Smooth muscle cell (in vitro differentiated cells): ENCODE measurements at regions not wholly inside any gene's neighbourhood (a gene's known extent, or its start where the extent isn't known, plus 50 kb on each side); places are given as distances from the start of the nearest gene placed in this dataset.

Source experiments
- DNase-seq: peaks from one replicate; lab custom pipeline; 2025; ENCODE audit not compliant: unreplicated experiment; lab: John Stamatoyannopoulos, UW
- H2AFZ ChIP-seq: fragments of 200-600 bp; sonication (generic); 2 replicates; pipeline ENCODE4 v1.6.0; 2016; ENCODE audit warnings: antibody characterized with exemption, low read depth, mild to moderate bottlenecking
- H3F3A ChIP-seq: fragments of 200-600 bp; sonication (generic); 2 replicates; pipeline ENCODE4 v1.6.0; 2017; ENCODE audit warnings: antibody characterized with exemption, low read depth
- H3K27ac ChIP-seq: fragments of 200-600 bp; sonication (generic); 2 replicates; pipeline ENCODE4 v1.5.1; 2016; ENCODE audit warnings: low read depth, mild to moderate bottlenecking
- H3K27me3 ChIP-seq: fragments of 200-600 bp; sonication (generic); 2 replicates; pipeline ENCODE4 v1.6.1; 2016; ENCODE audit warnings: low read depth, mild to moderate bottlenecking
- H3K36me3 ChIP-seq: fragments of 200-600 bp; sonication (generic); 2 replicates; pipeline ENCODE4 v1.5.1; 2016; ENCODE audit warnings: low read depth
- H3K4me1 ChIP-seq: fragments of 200-600 bp; sonication (generic); 2 replicates; pipeline ENCODE4 v1.5.1; 2016; ENCODE audit warnings: low read depth
- H3K4me2 ChIP-seq: fragments of 200-600 bp; sonication (generic); 2 replicates; pipeline ENCODE4 v1.6.0; 2016; ENCODE audit warnings: mild to moderate bottlenecking
- H3K4me3 ChIP-seq: fragments of 200-600 bp; sonication (generic); 2 replicates; pipeline ENCODE4 v1.5.1; 2016; ENCODE audit warnings: mild to moderate bottlenecking
- H3K79me2 ChIP-seq: fragments of 200-600 bp; sonication (generic); 2 replicates; pipeline ENCODE4 v1.6.0; 2016; ENCODE audit warnings: low read depth, mild to moderate bottlenecking
- H3K9ac ChIP-seq: fragments of 200-600 bp; sonication (generic); 2 replicates; pipeline ENCODE4 v1.6.0; 2016; ENCODE audit warnings: low read depth
- H3K9me3 ChIP-seq: fragments of 200-600 bp; sonication (generic); replicated peaks from 2 replicates; pipeline ENCODE4 v1.5.1; 2016; ENCODE audit warnings: low read depth
- H4K20me1 ChIP-seq: fragments of 200-600 bp; sonication (generic); 2 replicates; pipeline ENCODE4 v1.6.0; 2016; ENCODE audit warnings: low read depth
- CTCF ChIP-seq: fragments of 200-600 bp; sonication (generic); IDR thresholded peaks from 2 replicates; pipeline ENCODE4 v1.5.1; 2017; ENCODE audit warnings: borderline replicate concordance, mild to moderate bottlenecking, antibody characterized with exemption; ENCODE audit not compliant: insufficient read depth, poor library complexity, severe bottlenecking
- WGBS: methylation state at CpG from one replicate; pipeline ENCODE4 v1.1.7; 2016; ENCODE audit warnings: low lambda C conversion rate; 5-methylcytosine and 5-hydroxymethylcytosine counted together

DNA sequence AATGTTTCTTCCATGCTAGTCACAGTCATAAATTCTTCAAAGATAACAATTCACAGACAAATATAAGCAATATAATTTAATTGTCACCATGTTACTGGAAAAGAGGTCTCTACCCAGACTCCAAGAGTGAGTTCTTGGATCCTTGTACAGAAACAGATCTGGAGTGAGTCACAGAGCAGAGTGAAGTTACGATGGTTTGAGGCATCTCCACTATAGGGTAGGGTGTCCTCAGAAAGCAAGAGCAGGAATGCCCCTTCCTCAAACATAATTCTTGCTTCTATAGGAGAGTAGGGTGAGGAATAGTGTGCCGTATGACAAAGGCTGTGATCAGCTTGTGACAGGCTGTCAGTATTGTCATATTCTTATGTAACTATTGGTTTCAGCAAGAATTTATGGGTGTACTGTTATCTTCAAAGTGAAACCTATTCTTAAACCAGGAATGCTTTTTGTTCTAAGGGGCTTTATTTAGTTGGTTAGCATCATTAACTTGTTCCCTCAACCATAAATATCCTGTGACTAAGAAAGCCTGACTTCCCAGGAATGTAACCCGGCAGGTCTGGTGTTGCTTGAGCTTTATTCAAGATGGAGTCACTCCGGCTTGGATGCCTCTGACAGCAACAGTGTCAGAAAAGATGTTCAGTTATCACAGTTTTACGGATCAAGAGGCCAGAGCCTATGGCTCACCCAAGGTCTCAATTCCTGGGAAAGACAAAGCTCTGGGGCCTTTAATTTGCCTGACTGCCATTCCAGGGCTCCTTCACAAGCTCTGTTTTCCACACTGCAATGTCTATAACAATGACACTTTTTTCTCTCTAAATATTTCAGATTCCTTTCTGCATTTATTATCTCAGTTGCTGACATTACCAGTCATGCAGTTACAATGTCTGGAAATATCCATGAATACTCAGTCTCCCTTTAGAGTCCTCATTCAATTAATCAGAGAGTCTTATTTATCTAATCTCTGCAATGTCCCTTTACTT, 298.6 kb downstream of the C6orf118 start:
- no peak for DNase-seq
- no peaks in the 10 kb centered on the region for H3K36me3 ChIP-seq
- H2AFZ ChIP-seq = peak overlapping the region; percentile 40
- H3K4me2 ChIP-seq = peak overlapping the region; percentile 41
- TF ChIP-seq CTCF = no peak
- peak overlapping the region; percentile 70 for H3K27ac ChIP-seq
- no peaks in the 10 kb centered on the region for H3K27me3 ChIP-seq
- 15% methylated on average over 5 of the region's 5 CpGs for WGBS
- peaks cover 8% of the 10 kb centered on the region for H3F3A ChIP-seq
- H4K20me1 ChIP-seq = no peaks in the 10 kb centered on the region
- H3K4me3 ChIP-seq = no peak overlapping the region
- no peaks in the 10 kb centered on the region for H3K79me2 ChIP-seq
- no peaks in the 10 kb centered on the region for H3K4me1 ChIP-seq
- H3K9ac ChIP-seq = no peak overlapping the region
- peaks cover 3% of the 10 kb centered on the region for H3K9me3 ChIP-seq

GRCh38 chr6:165008971-165009370, 300.4 kb downstream of the C6orf118 start:
- Histone ChIP-seq H3K79me2 (no peaks in the 10 kb centered on the region), H2AFZ (no peak overlapping the region), H3K9ac (no peak overlapping the region), H3K4me3 (no peak overlapping the region), H3K9me3 (peaks cover 5% of the 10 kb centered on the region), H4K20me1 (no peaks in the 10 kb centered on the region), H3K4me1 (no peaks in the 10 kb centered on the region), H3K27ac (no peak overlapping the region), H3K36me3 (no peaks in the 10 kb centered on the region), H3K27me3 (no peaks in the 10 kb centered on the region), H3K4me2 (no peak overlapping the region), H3F3A (peaks cover 6% of the 10 kb centered on the region)
- 59% methylated on average over 4 of the region's 4 CpGs for WGBS
- DNase-seq = no peak
- TF ChIP-seq CTCF = no peak

- Histone ChIP-seq H3K9me3 (peaks cover 5% of the 10 kb centered on the region), H3K4me2 (no peak overlapping the region), H3K36me3 (no peaks in the 10 kb centered on the region), H3K4me1 (no peaks in the 10 kb centered on the region), H4K20me1 (no peaks in the 10 kb centered on the region), H3K79me2 (no peaks in the 10 kb centered on the region), H2AFZ (no peak overlapping the region), H3K9ac (no peak overlapping the region), H3K27me3 (no peaks in the 10 kb centered on the region), H3F3A (no peaks in the 10 kb centered on the region), H3K4me3 (no peak overlapping the region), H3K27ac (no peak overlapping the region)
- WGBS = 76% methylated on average over 11 of the region's 11 CpGs
- TF ChIP-seq CTCF = no peak
- no peak for DNase-seq
Measured at GRCh38 chr6:165002866-165003265, 306.5 kb downstream of the C6orf118 start.
